Myocyte (in vitro differentiated cells): ENCODE measurements at regions not wholly inside any gene's neighbourhood (a gene's known extent, or its start where the extent isn't known, plus 50 kb on each side); places are given as distances from the start of the nearest gene placed in this dataset.

ENCODE experiments used
- DNase-seq: peaks from one replicate; pipeline ENCODE4 v3.0.0-alpha.2; 2012; ENCODE audit warnings: low read depth

DNA sequence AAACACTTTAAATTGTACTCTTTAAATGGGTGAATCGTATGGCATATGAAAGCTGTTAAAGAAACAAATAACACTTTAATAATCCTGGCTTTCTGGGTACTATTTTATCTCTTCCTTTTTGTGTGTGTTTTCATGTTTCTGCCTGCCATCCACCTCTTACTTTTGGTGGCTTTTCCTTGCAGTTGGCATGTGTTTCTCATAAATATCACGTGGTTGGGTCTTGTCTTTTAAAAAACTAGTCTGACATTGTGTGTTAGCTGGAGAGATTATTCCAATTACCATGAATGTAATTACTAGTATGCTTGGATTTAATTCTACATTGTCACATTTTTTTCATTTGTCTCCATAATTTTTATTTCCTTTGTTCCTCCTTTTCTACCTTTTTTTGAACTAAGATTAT is 262.9 kb upstream of the B3GAT1 start:
- no peak for DNase-seq

DNA sequence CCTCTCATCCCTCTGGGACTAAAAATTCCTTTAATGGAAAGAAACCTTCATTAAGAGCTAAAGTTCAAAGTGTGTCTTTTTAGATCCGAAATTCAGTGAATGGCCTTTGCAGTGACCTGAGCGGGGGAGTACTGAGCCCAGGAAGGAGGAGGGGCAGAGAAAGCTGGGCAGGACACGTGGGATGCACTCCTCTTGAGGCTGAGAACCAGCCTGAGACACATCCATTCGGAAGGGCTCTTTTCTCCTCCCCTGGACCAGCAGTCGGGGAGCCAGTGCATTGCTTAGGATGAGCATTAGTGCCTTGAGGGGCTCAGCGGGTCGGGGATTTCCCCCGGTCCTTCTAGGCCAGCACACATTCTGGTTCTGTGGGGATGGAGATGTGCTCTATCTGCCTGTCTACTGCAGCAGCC is 258.9 kb upstream of the B3GAT1 start:
- DNase-seq: no peak

GRCh38 chr11:134670247-134670782 is 258.3 kb upstream of the B3GAT1 start:
- DNase-seq: no peak

- no peak for DNase-seq
Observed at GRCh38 chr11:134669796-134670195, 257.8 kb upstream of the B3GAT1 start.

GRCh38 chr11:134668796-134669195 is 256.8 kb upstream of the B3GAT1 start:
- DNase-seq: no peak

DNA sequence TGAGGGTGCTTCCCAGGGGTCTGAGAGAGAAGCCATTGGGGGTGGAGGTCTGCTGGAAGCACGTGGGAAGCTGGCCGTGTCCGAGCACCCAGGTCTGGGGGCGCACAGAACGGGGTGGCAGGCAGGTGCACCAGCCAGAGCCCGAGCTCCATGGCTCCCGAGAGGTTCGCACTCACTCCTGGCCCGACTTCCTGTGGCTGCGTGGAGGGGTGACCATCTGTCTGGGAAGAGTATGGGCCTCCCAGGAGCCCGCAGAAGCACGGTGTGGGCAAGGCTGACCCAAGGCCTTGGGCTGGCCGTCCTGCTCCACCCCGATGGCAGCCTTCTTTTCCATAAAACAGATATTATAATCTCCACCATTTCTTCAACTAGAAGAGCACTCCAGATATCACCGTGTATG is 256.0 kb upstream of the B3GAT1 start:
- DNase-seq: no peak

DNA sequence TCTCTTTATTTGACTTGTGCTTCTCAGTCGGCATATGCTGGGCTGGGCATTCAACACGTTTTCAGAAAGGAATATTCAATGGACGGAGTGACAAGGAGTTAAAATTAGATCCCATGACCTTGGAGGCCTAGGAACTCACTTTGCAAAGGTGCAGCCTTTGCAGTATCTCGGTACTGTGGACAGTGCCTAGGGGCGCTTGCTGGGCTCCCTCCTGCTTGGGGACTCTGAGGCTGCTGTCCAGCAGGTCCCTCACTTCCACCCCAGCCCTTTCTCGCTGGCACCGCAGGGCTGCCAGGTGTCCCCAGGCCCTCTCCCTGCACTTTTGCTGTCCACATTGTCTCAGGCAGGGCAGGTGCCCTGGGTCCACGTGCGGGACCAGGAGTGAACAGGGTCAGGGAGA is 255.5 kb upstream of the B3GAT1 start:
- DNase-seq: no peak

DNA sequence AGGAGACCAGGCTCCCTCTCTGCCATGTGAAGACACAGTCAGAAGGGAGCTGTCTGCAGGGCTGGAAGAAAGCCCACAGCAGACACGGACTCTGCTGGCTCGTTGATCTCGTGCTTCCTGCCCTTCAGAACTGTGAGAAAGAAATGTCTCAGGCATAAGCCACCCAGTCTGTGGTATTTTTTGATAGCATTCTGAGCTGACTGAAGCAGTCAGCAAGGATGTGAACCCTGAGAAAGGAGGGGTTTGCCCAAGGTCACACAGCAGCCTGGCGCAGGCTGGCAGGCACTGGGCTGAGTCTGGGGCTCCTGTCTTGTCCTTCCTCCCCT is 255.1 kb upstream of the B3GAT1 start:
- DNase-seq: no peak

DNA sequence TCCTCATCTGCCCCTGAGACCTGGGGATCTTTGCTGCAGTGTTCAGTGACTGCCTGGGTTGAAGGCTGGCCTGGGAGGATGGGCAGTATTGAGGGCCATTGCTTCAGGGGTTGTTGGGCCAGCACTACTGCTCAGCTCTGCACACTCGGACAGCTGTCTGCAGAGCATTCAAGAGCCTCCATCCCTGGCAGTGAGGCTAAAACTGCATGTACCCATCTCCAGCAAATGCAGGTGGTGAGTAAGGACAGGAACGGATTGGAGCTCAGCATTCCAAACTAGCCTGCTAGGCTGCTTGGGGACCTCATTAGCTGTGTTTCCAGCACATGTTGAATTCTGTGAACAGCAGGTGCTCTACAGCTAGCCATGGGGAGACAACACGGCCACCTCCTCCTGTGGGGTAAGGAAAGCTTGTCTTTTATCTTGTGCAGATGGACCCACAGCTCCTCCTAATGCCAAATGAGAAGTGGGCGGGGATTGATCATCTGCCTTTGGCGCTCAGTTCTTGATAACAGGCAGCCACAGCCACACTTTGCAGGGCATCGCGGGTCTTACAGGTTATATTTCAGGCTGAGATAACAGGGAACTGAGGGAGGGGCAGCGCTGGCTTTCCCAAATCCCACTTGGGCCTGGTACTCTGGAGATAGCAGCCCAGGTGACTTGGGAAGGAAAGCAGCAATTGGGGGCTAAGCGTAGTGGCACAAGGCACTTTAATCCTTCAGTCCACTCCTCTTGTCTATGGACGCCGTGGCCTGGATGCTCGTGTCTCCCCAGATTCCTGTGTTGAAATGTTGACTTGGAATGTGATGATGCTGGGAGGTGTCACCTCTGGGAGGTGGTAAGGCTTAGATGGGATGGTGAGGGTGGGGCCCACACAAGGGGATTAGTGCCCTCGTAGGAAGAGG is 254.5 kb upstream of the B3GAT1 start:
- no peak for DNase-seq

DNA sequence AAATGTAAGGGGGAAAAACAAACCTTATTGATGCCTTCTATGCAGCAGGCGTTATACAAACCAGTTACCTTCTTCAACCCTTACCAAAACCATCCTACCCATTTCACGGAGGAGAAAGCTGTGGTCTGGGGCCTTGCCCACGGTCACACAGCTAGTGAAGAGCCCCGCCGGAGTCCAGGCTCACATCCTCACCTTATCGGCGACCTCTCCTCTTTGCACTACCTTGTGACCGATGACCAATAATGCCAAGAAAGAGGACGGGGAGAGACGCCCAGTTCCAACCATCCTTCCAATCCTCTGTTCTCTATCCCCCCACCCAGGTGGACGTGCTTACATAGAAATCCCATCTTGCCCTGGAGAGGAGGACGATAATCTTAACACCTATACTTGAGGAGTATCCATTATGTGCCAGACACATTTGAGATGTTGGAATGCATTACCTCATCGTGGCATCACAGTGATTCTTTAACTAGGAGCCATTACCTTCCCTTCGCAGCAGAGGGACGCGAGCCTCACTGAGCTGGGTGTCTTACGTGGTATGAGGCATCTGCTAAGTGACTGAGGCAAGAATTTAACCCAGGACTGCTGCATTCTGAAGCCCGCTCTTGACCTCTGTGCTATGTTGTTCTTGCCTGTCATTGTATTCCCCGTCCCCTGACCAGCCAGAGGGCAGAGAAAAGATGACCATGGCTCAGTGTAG is 253.7 kb upstream of the B3GAT1 start:
- no peak for DNase-seq

DNA sequence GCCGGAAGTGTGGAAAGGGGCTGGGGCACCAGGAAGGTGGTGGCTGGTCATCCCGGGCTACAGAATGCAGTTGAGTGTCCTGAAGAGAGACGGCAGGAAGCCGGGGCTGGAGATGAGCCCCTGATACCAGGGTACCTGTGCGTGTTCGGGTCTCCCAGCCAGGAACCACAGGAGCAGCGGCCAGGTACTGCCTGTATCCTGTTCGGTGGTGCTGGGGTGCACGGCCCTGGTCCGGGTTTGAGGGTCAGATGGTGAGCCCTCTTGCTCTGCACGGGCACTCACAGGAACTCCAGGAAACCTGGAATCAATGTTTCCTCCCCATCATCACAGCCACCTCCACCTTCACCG is 253.1 kb upstream of the B3GAT1 start:
- DNase-seq: no peak

DNA sequence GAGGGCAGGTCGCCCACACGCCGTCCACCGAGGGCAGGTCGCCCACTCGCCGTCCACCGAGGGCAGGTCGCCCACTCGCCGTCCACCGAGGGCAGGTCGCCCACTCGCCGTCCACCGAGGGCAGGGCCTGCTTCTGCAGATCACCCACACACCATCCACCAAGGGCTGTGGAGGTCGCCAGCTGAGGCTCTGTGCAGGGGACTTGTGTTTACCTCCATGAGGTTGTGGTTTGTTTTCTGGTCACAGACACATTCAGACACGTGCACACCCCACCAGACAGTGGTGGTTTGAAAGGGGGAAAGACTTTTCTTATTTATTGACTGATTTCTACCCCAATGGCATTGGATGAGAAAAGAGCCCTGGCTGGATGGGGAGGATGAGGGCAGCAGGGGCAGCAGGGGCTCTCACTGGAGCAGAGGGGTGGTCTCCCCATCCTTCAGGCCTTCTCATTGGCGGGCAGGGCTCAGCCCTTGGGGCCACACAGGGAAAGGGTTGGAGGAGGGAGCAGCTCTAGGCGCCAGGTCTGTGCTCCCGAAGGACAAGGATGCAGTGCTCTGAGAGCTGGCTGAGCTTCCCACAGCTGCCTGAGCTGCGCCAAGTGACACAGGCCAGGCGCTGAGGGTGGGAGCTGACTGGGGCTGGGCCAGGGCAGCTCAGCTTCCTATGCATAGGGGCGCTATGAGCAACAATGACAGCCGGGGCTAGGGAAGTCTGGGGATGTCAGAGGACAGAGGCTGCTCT is 252.6 kb upstream of the B3GAT1 start:
- DNase-seq: no peak

GRCh38 chr11:134663506-134664313 is 251.7 kb upstream of the B3GAT1 start:
- DNase-seq: no peak

DNA sequence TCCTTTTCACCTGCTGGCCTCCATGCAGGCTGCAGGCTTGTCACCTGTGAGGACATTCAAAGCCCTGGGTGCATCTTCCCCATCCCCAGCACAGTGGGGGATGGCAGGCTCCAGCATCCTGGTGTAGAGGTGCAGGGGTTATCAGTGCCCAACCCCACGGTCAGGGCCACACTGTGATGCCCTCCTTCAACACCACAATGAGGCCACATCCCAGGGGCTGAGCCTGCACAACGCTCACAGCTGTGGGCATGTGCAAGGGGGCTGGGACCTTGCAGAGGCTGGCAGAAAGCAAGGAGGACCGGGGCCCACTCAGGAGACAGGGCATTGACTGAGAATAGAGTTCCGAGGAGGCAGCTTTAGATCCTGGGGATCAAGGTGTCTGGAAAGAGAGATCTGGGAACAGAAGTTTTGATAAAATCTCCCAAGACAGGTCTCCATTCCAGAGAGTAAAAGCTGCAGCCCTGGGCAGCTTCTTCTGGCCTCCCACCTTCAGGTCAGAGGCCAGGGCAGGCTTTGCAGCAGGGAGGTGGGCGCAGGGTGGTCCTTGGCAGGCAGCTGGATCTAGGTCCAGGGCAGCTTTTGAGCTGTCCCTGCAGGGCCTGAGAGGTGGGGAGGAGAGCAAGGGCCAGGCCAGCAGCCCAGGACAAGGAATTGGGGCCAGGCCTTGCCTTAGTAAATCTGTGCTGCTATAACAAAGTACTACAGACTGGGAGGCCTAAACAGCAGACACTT is 250.8 kb upstream of the B3GAT1 start:
- no peak for DNase-seq

GRCh38 chr11:134661660-134662059 is 249.6 kb upstream of the B3GAT1 start:
- DNase-seq: no peak

DNA sequence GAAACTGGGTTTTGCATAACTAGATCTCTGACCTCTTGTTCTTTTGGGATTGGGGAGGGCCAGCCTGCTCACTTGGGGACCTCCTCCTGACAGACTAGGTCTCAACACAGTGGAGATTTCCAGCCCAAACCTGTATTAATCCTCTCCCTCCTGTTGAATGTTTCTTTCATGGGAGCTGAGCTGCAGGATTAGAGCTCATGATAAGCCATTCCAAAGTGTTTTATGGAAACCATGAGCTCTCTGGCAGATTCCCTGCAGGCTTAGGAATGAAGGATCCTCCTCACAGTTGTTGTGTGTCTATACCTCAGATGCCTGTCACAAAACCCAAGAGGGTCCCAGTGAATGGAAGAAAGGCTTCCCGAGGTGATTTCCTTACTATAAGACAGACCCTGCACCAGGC is 248.4 kb upstream of the B3GAT1 start:
- no peak for DNase-seq

DNA sequence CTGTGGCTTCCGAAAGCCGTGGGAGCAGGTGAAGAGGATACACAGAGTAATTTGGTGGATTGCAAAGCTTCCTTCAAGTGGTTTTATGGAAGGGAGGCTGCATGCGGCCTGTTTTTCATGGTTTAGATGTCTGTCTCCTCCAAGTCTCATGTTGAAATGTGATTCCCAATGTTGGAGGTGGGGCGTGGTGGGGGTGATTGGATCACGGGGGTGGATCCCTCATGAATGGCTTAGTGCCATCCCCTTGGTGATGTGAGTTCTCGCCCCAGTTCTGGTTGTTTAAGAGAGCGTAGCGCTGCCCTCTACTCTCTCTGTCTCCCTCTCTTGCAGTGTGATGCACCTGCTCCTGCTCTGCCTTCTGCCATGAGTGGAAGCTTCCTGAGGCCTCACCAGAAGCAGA is 247.8 kb upstream of the B3GAT1 start:
- no peak for DNase-seq

GRCh38 chr11:134658481-134659225 is 246.6 kb upstream of the B3GAT1 start:
- DNase-seq: no peak

DNA sequence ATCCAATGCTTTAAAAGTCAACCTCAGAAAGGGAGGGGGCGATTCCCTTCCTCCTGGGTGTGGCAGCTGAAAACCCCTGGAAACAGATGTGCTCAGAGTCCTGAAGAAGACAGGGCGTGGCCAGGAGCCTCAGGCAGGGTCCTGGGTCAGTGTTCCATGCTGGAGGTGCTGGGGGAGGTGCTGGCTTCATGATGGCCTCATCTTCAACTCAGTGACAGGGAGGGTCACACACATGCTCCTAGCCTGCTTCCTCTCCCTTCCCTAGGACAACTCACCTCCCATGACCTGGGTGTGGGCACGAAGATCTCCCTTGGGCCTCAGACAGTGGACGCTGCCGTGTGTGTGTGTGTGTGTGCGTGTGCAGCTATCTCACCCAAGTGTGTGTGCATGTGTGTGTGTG is 245.6 kb upstream of the B3GAT1 start:
- no peak for DNase-seq
